GM13976 (cell line): ENCODE measurements at regions not wholly inside any gene's neighbourhood (a gene's known extent, or its start where the extent isn't known, plus 50 kb on each side); places are given as distances from the start of the nearest gene placed in this dataset.

Experiments used
- DNase-seq: peaks from one replicate; pipeline ENCODE4 v3.0.0; 2012; ENCODE audit warnings: low spot score
- CTCF ChIP-seq: IDR thresholded peaks from 2 replicates; pipeline ENCODE4 v1.5.1; 2012; ENCODE audit warnings: borderline replicate concordance, mild to moderate bottlenecking; ENCODE audit not compliant: insufficient read depth; ENCODE audit errors: extremely low read depth, missing control alignments, control extremely low read depth
- in situ Hi-C: fragments of 300-500 bp; cut with MboI; formaldehyde crosslinking; loops from one replicate; pipeline ENCODE4 v1.12.0; 2022; ENCODE audit warnings: low sequenced_read_pairs, mixed read lengths, inconsistent platforms; ENCODE audit not compliant: unreplicated experiment

- DNase-seq = no peak
- in situ Hi-C loops = no loop called here
- no peak for TF ChIP-seq CTCF
Observed at GRCh38 chr5:4245076-4245475, 649.4 kb downstream of the IRX1 start.

DNA sequence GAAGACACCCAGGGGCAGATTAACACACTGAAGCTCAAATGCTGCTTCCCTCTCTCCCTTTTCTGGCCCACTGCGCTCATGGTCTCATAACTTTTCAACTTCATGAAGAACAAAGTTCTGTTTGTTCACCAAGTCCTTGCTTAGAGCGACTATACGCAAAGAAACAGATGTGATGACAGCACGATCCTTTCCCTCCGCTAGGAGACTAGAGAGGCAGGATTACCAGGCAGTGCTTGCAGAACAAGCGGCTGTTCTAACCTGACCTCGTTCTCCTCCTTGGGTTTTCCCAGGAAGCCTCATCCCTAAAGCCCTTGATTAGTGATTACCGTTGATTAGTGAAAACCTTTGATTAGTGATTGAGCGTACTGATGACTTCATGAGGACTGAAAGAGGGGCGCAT lies 649.9 kb downstream of the IRX1 start:
- DNase-seq = no peak
- in situ Hi-C loops = no loop called here
- TF ChIP-seq CTCF = no peak

DNA sequence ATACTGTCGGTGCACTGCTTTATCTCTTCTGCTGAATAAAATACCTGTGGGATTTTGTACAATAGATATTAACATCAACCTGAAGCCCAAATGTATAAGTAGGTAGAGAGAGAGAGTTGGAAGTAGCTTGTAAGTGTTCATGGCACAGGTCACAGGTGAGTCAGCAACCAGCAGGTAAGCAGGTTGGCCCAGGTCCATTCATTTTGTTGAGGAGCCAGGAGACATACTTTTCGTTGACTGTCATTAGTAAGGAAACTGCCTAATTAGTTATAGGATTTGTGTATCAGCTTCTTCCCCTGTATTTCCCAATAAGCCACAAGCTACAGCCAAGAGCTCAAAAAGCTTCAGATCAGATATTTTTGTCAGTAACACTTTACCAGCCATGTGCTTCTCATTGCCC lies 650.8 kb downstream of the IRX1 start:
- in situ Hi-C loops = no loop called here
- TF ChIP-seq CTCF = no peak
- DNase-seq = no peak

DNA sequence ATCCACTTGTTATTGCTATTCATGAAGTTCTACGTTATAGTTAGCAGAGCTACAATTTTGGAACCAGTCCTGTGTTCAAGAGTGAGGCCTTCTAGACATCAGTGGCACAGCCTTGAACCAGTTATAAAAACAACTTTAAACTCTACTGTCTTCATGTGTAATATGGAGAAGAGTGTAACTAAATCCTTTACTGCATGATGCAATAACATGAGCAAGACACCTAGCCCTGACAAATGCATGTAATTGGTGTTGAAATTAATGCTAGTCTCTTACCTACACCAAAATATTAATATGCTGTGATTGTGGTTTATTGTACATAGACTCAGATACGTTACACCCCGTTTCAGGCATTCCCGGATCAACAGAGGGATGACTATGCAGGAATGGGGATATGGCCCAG lies 654.6 kb downstream of the IRX1 start:
- in situ Hi-C loops = no loop called here
- DNase-seq = no peak
- no peak for TF ChIP-seq CTCF

DNA sequence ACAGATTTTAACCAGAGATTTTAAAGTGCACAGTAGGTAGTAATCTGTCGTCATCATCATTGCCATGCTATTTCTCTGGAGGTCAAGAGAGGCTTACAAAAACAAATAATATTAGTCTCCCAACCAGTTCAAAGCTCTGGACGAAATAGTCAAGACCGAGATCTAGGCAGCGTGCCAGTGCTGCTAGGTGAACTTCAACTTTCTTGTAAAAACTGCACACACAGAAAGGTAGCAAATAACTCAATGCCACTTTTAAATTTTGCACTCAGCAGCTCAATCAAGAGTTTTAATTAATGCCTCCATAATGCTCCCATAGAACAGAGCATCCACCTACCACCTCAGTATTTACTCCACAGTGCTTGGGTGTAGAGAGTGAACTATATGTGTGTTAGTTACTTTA lies 656.8 kb downstream of the IRX1 start:
- no peak for DNase-seq
- in situ Hi-C loops = no loop called here
- no peak for TF ChIP-seq CTCF

GRCh38 chr5:4254736-4255135 lies 659.1 kb downstream of the IRX1 start:
- no peak for TF ChIP-seq CTCF
- in situ Hi-C loops = no loop called here
- no peak for DNase-seq

- in situ Hi-C loops = no loop called here
Observed at GRCh38 chr5:4255441-4255840, 659.8 kb downstream of the IRX1 start.

More at GRCh38 chr5:4255441-4255840, 659.8 kb downstream of the IRX1 start:
- no peak for DNase-seq
- TF ChIP-seq CTCF = no peak
